H1 (cell line): ENCODE measurements at regions not wholly inside any gene's neighbourhood (a gene's known extent, or its start where the extent isn't known, plus 50 kb on each side); places are given as distances from the start of the nearest gene placed in this dataset.

Experiments used
- CTCF ChIA-PET: fragments of 300-600 bp; sonication (Branson Sonifier 250); formaldehyde crosslinking; loops from one replicate; lab custom pipeline; 2021; ENCODE audit not compliant: partially characterized antibody; lab: Charles Lee
- POLR2A ChIA-PET: fragments of 300-600 bp; sonication (Branson Sonifier 250); formaldehyde crosslinking; loops from one replicate; lab custom pipeline; 2021; ENCODE audit warnings: inconsistent platforms; ENCODE audit not compliant: partially characterized antibody; lab: Charles Lee
- DNase-seq, 2 experiments: peaks; one replicate each; pipeline versions ENCODE4 v3.0.0 to v3.0.0-alpha.2; 2010 to 2022; ENCODE audit warnings: low spot score in 2 of 2, low read depth in 1 of 2, mixed read lengths in 1 of 2
- FAIRE-seq: peaks from 2 replicates; lab custom pipeline; 2011; peaks lifted over from hg19 to GRCh38; lab: Jason Lieb, UNC
- H2AFZ ChIP-seq: 2 replicates; pipeline ENCODE4 v1.8.1; 2012; ENCODE audit warnings: low read length, inconsistent platforms
- H2AK5ac ChIP-seq: 2 replicates; pipeline ENCODE4 v1.6.1; 2013; ENCODE audit warnings: low read depth, low read length
- H2BK120ac ChIP-seq: replicated peaks from 2 replicates; pipeline ENCODE3; 2013; ENCODE audit warnings: low read depth, low read length, inconsistent platforms
- H2BK12ac ChIP-seq: 2 replicates; pipeline ENCODE4 v1.6.1; 2013; ENCODE audit warnings: low read depth, low read length
- H2BK15ac ChIP-seq: 2 replicates; pipeline ENCODE4 v1.6.1; 2013; ENCODE audit warnings: low read length
- H2BK20ac ChIP-seq: 2 replicates; pipeline ENCODE4 v1.6.1; 2013; ENCODE audit warnings: low read length
- H2BK5ac ChIP-seq: 2 replicates; pipeline ENCODE4 v1.6.1; 2013; ENCODE audit warnings: low read depth, low read length
- H3K14ac ChIP-seq: 2 replicates; pipeline ENCODE4 v1.6.1; 2013; ENCODE audit warnings: inconsistent platforms; ENCODE audit not compliant: insufficient read length
- H3K18ac ChIP-seq: 2 replicates; pipeline ENCODE4 v1.6.1; 2013; ENCODE audit warnings: low read length; ENCODE audit errors: extremely low read depth
- H3K23ac ChIP-seq: 2 replicates; pipeline ENCODE4 v1.6.1; 2013; ENCODE audit warnings: inconsistent platforms; ENCODE audit not compliant: insufficient read length
- H3K23me2 ChIP-seq: 2 replicates; pipeline ENCODE4 v1.6.1; 2013; ENCODE audit warnings: low read depth, low read length
- H3K27ac ChIP-seq: 2 replicates; pipeline ENCODE4 v1.6.1; 2011; ENCODE audit warnings: low read depth, low read length, inconsistent platforms
- H3K27me3 ChIP-seq, 4 experiments: replicated peaks in 1 of 4; 1 replicate in 1 of 4; 2 replicates in 3 of 4; pipeline versions ENCODE4 v1.6.1 to v1.8.1; 2011 to 2013; ENCODE audit warnings: low read length in 3 of 4, mild to moderate bottlenecking in 3 of 4, inconsistent platforms in 2 of 4, mixed read lengths in 2 of 4, moderate library complexity in 1 of 4; ENCODE audit not compliant: control insufficient read depth in 3 of 4, insufficient read depth in 3 of 4; ENCODE audit errors: extremely low read depth in 1 of 4
- H3K36me3 ChIP-seq, 4 experiments: 2 replicates each; pipeline versions ENCODE4 v1.6.1 to v1.8.1; 2011 to 2013; ENCODE audit warnings: mild to moderate bottlenecking in 4 of 4, low read length in 3 of 4, moderate library complexity in 2 of 4, control low read depth in 1 of 4, inconsistent platforms in 1 of 4; ENCODE audit not compliant: insufficient read depth in 4 of 4, control insufficient read depth in 2 of 4
- H3K4ac ChIP-seq: replicated peaks from 2 replicates; pipeline ENCODE3; 2013; ENCODE audit warnings: low read length, low read depth, mixed read lengths, inconsistent platforms; ENCODE audit not compliant: insufficient read length
- H3K4me1 ChIP-seq, 4 experiments: replicated peaks in 1 of 4; 1 replicate in 1 of 4; 2 replicates in 3 of 4; pipeline versions ENCODE4 v1.6.1 to v1.8.1; 2011 to 2013; ENCODE audit warnings: low read length in 3 of 4, inconsistent platforms in 2 of 4, mixed read lengths in 1 of 4; ENCODE audit not compliant: insufficient read depth in 4 of 4, control insufficient read depth in 3 of 4
- H3K4me2 ChIP-seq, 2 experiments: 2 replicates each; pipeline versions ENCODE4 v1.6.1 to v1.8.1; 2011 to 2013; ENCODE audit warnings: low read depth in 2 of 2, low read length in 2 of 2, control low read depth in 1 of 2, inconsistent platforms in 1 of 2, mild to moderate bottlenecking in 1 of 2; ENCODE audit not compliant: insufficient read depth in 1 of 2
- H3K4me3 ChIP-seq, 4 experiments: fragments of 200-600, 300-600 bp in 1 of 4; sonication (generic), shearing (Covaris generic), sonication (Bioruptor Twin) in 1 of 4; 2 replicates each; pipeline versions ENCODE4 v1.5.1 to v1.8.1; 2011 to 2016; ENCODE audit warnings: low read length in 4 of 4, low read depth in 3 of 4, control low read depth in 2 of 4, inconsistent platforms in 2 of 4, mild to moderate bottlenecking in 2 of 4, mixed read lengths in 1 of 4, moderate library complexity in 1 of 4; ENCODE audit not compliant: insufficient read depth in 2 of 4; ENCODE audit errors: extremely low read depth in 1 of 4
- H3K56ac ChIP-seq: replicated peaks from 2 replicates; pipeline ENCODE3; 2013; ENCODE audit warnings: low read depth, mild to moderate bottlenecking, mixed read lengths, low read length, inconsistent platforms; ENCODE audit not compliant: insufficient read length
- H3K79me1 ChIP-seq: 2 replicates; pipeline ENCODE4 v1.6.1; 2013; ENCODE audit warnings: low read depth, low read length, control low read depth
- H3K79me2 ChIP-seq, 2 experiments: 2 replicates each; pipeline versions ENCODE4 v1.6.1 to v1.8.1; 2012 to 2013; ENCODE audit warnings: low read length in 2 of 2, mild to moderate bottlenecking in 2 of 2, inconsistent platforms in 1 of 2; ENCODE audit not compliant: insufficient read depth in 2 of 2, control insufficient read depth in 1 of 2
- H3K9ac ChIP-seq, 4 experiments: replicated peaks in 1 of 4; 1 replicate in 1 of 4; 2 replicates in 3 of 4; pipeline versions ENCODE4 v1.6.1 to v1.8.1; 2011 to 2013; ENCODE audit warnings: low read depth in 3 of 4, low read length in 3 of 4, control low read depth in 2 of 4, mild to moderate bottlenecking in 2 of 4, moderate library complexity in 2 of 4, inconsistent platforms in 1 of 4; ENCODE audit errors: extremely low read depth in 1 of 4
- H3K9me3 ChIP-seq, 2 experiments: 2 replicates each; pipeline versions ENCODE4 v1.6.1 to v1.8.1; 2012 to 2013; ENCODE audit warnings: mild to moderate bottlenecking in 2 of 2, moderate library complexity in 2 of 2, control low read depth in 1 of 2, inconsistent platforms in 1 of 2, low read depth in 1 of 2, low read length in 1 of 2, mixed read lengths in 1 of 2; ENCODE audit not compliant: insufficient read depth in 2 of 2
- H4K20me1 ChIP-seq, 2 experiments: replicated peaks in 1 of 2; 2 replicates each; pipeline versions ENCODE3 to v1.8.1; 2011 to 2013; ENCODE audit warnings: inconsistent platforms in 2 of 2, low read length in 2 of 2, mild to moderate bottlenecking in 1 of 2; ENCODE audit not compliant: insufficient read depth in 2 of 2, control insufficient read depth in 1 of 2
- H4K5ac ChIP-seq: 2 replicates; pipeline ENCODE4 v1.6.1; 2013; ENCODE audit warnings: low read length, low read depth, mixed read lengths, inconsistent platforms; ENCODE audit not compliant: insufficient read length
- H4K8ac ChIP-seq: 2 replicates; pipeline ENCODE4 v1.8.0; 2013; ENCODE audit warnings: mild to moderate bottlenecking, moderate library complexity, low read length, inconsistent platforms; ENCODE audit not compliant: insufficient read depth; ENCODE audit errors: extremely low read depth
- H4K91ac ChIP-seq: replicated peaks from 2 replicates; pipeline ENCODE3; 2013; ENCODE audit warnings: low read length, mixed read lengths, inconsistent platforms; ENCODE audit not compliant: insufficient read length
- CBX5 ChIP-seq: fragments of 300-800, 300-1000 bp; sonication (generic); IDR thresholded peaks from 2 replicates; pipeline ENCODE4 v1.7.1; 2016; ENCODE audit warnings: antibody characterized with exemption, low read length, low read depth
- CTCF ChIP-seq, 3 experiments: IDR thresholded peaks; 1 replicate in 2 of 3; 2 replicates in 1 of 3; pipeline versions ENCODE4 v1.5.1 to v1.6.1; 2011; ENCODE audit warnings: low read length in 3 of 3, mild to moderate bottlenecking in 3 of 3, inconsistent platforms in 2 of 3, low read depth in 1 of 3, moderate library complexity in 1 of 3; ENCODE audit not compliant: insufficient read depth in 1 of 3; ENCODE audit errors: control extremely low read depth in 1 of 3
- EP300 ChIP-seq, 2 experiments: IDR thresholded peaks; 1 replicate in 1 of 2; 2 replicates in 1 of 2; pipeline ENCODE4 v1.6.1; 2011 to 2012; ENCODE audit warnings: low read depth in 2 of 2, low read length in 2 of 2, mild to moderate bottlenecking in 2 of 2, borderline replicate concordance in 1 of 2, inconsistent platforms in 1 of 2, moderate library complexity in 1 of 2
- EZH2 ChIP-seq: fragments of 200-600 bp; sonication (generic); IDR thresholded peaks from 2 replicates; pipeline ENCODE4 v1.7.1; 2012; ENCODE audit warnings: low read depth, mild to moderate bottlenecking, moderate library complexity, low read length, inconsistent platforms; ENCODE audit not compliant: severe bottlenecking
- GTF2F1 ChIP-seq: IDR thresholded peaks from 2 replicates; pipeline ENCODE4 v1.6.1; 2012; ENCODE audit warnings: low read depth, low read length, improper control_type of control experiment, borderline replicate concordance
- KDM1A ChIP-seq: fragments of 200-600, 300-600 bp; sonication (generic); IDR thresholded peaks from 2 replicates; pipeline ENCODE4 v1.7.1; 2016; ENCODE audit warnings: mild to moderate bottlenecking, low read length, borderline replicate concordance
- KDM4A ChIP-seq: IDR thresholded peaks from one replicate; pipeline ENCODE4 v1.7.1; 2012; ENCODE audit warnings: low read depth, mild to moderate bottlenecking, moderate library complexity, low read length, inconsistent platforms; ENCODE audit not compliant: severe bottlenecking
- RXRA ChIP-seq: IDR thresholded peaks from 2 replicates; pipeline ENCODE4 v1.6.1; 2011; ENCODE audit warnings: low read depth, mild to moderate bottlenecking, low read length, moderate library complexity; ENCODE audit not compliant: insufficient read depth
- SIRT6 ChIP-seq: IDR thresholded peaks from one replicate; pipeline ENCODE4 v1.7.1; 2012; ENCODE audit warnings: low read length, inconsistent platforms
- TCF12 ChIP-seq: IDR thresholded peaks from 2 replicates; pipeline ENCODE4 v1.6.1; 2011; ENCODE audit warnings: low read depth, mild to moderate bottlenecking, low read length
- WGBS, 2 experiments: shearing (Covaris generic) in 1 of 2; methylation state at CpG; one replicate each; pipeline versions ENCODE4 v1.1.6 to v1.1.7; 2013 to 2015; ENCODE audit warnings: low lambda C conversion rate in 2 of 2, mixed read lengths in 2 of 2, inconsistent platforms in 1 of 2, low coverage in 1 of 2, missing lambda C conversion rate in 1 of 2; ENCODE audit not compliant: insufficient replicate concordance in 2 of 2, insufficient coverage in 1 of 2, insufficient read length in 1 of 2; ENCODE audit errors: extremely low coverage in 1 of 2, missing lambda C conversion rate in 1 of 2; 5-methylcytosine and 5-hydroxymethylcytosine counted together

- no peak for DNase-seq
- FAIRE-seq = no peak
- Histone ChIP-seq H2BK20ac (no peak overlapping the region), H3K27me3 (no peaks in the 10 kb centered on the region), H3K56ac (no peak overlapping the region), H3K4ac (no peak overlapping the region), H3K14ac (no peak overlapping the region), H3K18ac (no peak overlapping the region), H3K23me2 (no peaks in the 10 kb centered on the region), H4K8ac (no peak overlapping the region), H3K36me3 (no peaks in the 10 kb centered on the region), H3K79me1 (no peaks in the 10 kb centered on the region), H4K20me1 (no peaks in the 10 kb centered on the region), H3K9me3 (no peaks in the 10 kb centered on the region), H3K23ac (no peak overlapping the region), H3K4me3 (no peak overlapping the region), H4K91ac (no peak overlapping the region), H2AK5ac (no peak overlapping the region), H2BK5ac (no peak overlapping the region), H2BK12ac (no peak overlapping the region), H3K9ac (no peak overlapping the region), H3K79me2 (no peaks in the 10 kb centered on the region), H2BK120ac (no peak overlapping the region), H4K5ac (no peak overlapping the region), H2BK15ac (no peak overlapping the region), H3K4me2 (no peak overlapping the region), H3K4me1 (no peaks in the 10 kb centered on the region), H3K27ac (no peak overlapping the region), H2AFZ (no peak overlapping the region)
- ChIA-PET POLR2A (no interaction called here), CTCF (interaction anchor here (0.9 to 2.1 kb wide), 4 partner anchors 11 to 309 kb away, joined by 3 to 6 read pairs (median 4); no protein-coding TSS in a partner anchor)
- WGBS, 2 experiments = 92% methylated on average over 4 of the region's 4 CpGs; no CpG with 5 or more reads in 1 of the 2 experiments
- TF ChIP-seq TCF12 (no peak), CTCF (IDR thresholded peaks at IDR 0.05; ENCODE audit: control extremely low read depth in 1 of 3, insufficient read depth in 1 of 3, low read depth in 1 of 3, low read length in 3 of 3) (no peak), KDM1A (no peak), CBX5 (no peak), EP300 (IDR thresholded peaks at IDR 0.05; ENCODE audit: borderline replicate concordance in 1 of 2, low read depth in 2 of 2, low read length in 2 of 2) (no peak), SIRT6 (no peak), EZH2 (no peak), RXRA (no peak), KDM4A (no peak), GTF2F1 (no peak)
Observed at GRCh38 chr15:81504170-81504905, 130.3 kb upstream of the TMC3 start.
